SHP77 (cell line): ENCODE measurements at regions not wholly inside any gene's neighbourhood (a gene's known extent, or its start where the extent isn't known, plus 50 kb on each side); places are given as distances from the start of the nearest gene placed in this dataset.
"Not testable (repeated sequence)": the region's sequence is repeated elsewhere in the genome, so short reads cannot be mapped to it uniquely, and the experiment has no call there.

ENCODE experiments used
- DNase-seq, 2 experiments: peaks; one replicate each; lab custom pipeline; 2025; lab: John Stamatoyannopoulos, UW

- DNase-seq, result no peak
These were observed 58.7 kb downstream of the EDN1 start for GRCh38 chr6:12348530-12349511.

GRCh38 chr6:12350644-12351170, 60.5 kb downstream of the EDN1 start:
- no peak for DNase-seq

GRCh38 chr6:12351672-12352071, 61.5 kb downstream of the EDN1 start:
- DNase-seq, result no peak

GRCh38 chr6:12353731-12354130, 63.6 kb downstream of the EDN1 start:
- no peak for DNase-seq

GRCh38 chr6:12354499-12354898, 64.3 kb downstream of the EDN1 start:
- DNase-seq, result no peak

GRCh38 chr6:12355354-12355753, 65.2 kb downstream of the EDN1 start:
- no peak for DNase-seq

- DNase-seq, result no peak
These were observed 66.3 kb downstream of the EDN1 start for GRCh38 chr6:12356431-12356830.

GRCh38 chr6:12356983-12357972, 67.1 kb downstream of the EDN1 start:
- no peak for DNase-seq

- no peak for DNase-seq
These were observed 68.9 kb downstream of the EDN1 start for GRCh38 chr6:12359036-12359435.

- DNase-seq, result no peak
These were observed 71.0 kb downstream of the EDN1 start for GRCh38 chr6:12361042-12361765.

GRCh38 chr6:12363277-12363650, 73.1 kb downstream of the EDN1 start:
- not testable (repeated sequence) for DNase-seq

- no peak for DNase-seq
These were observed 73.7 kb downstream of the EDN1 start for GRCh38 chr6:12363651-12364381.

GRCh38 chr6:12364621-12365020, 74.5 kb downstream of the EDN1 start:
- DNase-seq, result no peak

GRCh38 chr6:12366731-12367130, 76.6 kb downstream of the EDN1 start:
- DNase-seq, result no peak

- no peak for DNase-seq
These were observed 77.3 kb downstream of the EDN1 start for GRCh38 chr6:12367412-12367811.

- no peak for DNase-seq
These were observed 79.2 kb downstream of the EDN1 start for GRCh38 chr6:12369355-12369754.

- DNase-seq, result no peak
These were observed 79.7 kb downstream of the EDN1 start for GRCh38 chr6:12369781-12370262.

- no peak for DNase-seq
These were observed 81.0 kb downstream of the EDN1 start for GRCh38 chr6:12371151-12371550.

- DNase-seq, result no peak
These were observed 81.5 kb downstream of the EDN1 start for GRCh38 chr6:12371641-12372146.

- DNase-seq, result no peak
These were observed 89.0 kb downstream of the EDN1 start for GRCh38 chr6:12379181-12379580.

- no peak for DNase-seq
These were observed 91.4 kb downstream of the EDN1 start for GRCh38 chr6:12381587-12381986.
